ENCODE measurements at regions not wholly inside any gene's neighbourhood (a gene's known extent, or its start where the extent isn't known, plus 50 kb on each side); places are given as distances from the start of the nearest gene placed in this dataset.

DNA sequence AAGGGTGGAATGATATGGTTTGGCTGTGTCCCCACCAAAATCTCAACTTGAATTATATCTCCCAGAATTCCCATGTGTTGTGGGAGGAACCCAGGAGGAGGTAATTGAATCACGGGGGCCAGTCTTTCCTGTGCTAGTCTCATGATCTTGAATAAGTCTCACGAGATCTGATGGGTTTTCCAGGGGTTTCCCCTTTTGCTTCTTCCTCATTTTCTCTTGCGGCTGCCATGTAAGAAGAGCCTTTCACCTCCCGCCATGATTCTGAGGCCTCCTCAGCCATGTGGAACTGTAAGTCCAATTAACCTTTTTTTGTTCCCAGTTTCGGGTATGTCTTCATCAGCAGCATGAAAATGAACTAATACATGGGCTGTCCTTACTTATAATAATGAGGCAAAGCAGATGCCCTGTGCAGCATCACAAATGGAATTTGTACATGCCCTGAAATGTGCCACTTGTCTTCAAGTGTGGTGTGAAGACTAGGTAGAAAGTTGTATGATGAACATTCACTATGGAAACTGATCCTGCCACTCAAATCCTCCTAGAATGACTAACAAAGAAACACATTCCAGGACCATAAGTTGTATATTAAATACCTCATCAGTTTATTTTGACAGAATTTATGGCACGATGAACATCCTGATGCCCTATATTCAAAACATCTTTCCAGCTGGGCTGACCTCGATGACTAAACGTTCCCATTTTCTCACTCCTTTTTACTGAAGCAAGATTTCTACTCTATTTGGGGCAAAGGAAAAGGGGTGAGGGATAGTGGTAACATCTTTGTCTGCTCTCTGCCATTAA, 122.8 kb upstream of the CTTNBP2 start:
- no peaks in the 10 kb centered on the region for H3K9me3 ChIP-seq (ENCODE audit: control insufficient read depth in 2 of 2, low read length in 2 of 2)
- no peaks in the 10 kb centered on the region for H3K4me1 ChIP-seq (ENCODE audit: control insufficient read depth in 2 of 2, insufficient read depth in 2 of 2, low read length in 2 of 2)
- H3K36me3 ChIP-seq (ENCODE audit: control insufficient read depth in 2 of 2, insufficient read depth in 2 of 2, low read length in 2 of 2) = no peaks in the 10 kb centered on the region
- no peaks in the 10 kb centered on the region for H3K27me3 ChIP-seq (ENCODE audit: control insufficient read depth in 2 of 2, insufficient read depth in 2 of 2, low read length in 2 of 2)
- H3K4me3 ChIP-seq (ENCODE audit: low read length in 2 of 2) = no peak overlapping the region
- H3K27ac ChIP-seq (ENCODE audit: low read depth in 2 of 2, low read length in 2 of 2) = no peak overlapping the region
- H3K9ac ChIP-seq (ENCODE audit: low read depth in 1 of 2, low read length in 2 of 2) = no peak overlapping the region

- H3K27ac ChIP-seq (ENCODE audit: low read depth in 2 of 2, low read length in 2 of 2) = no peak overlapping the region
- H3K9ac ChIP-seq (ENCODE audit: low read depth in 1 of 2, low read length in 2 of 2) = no peak overlapping the region
- H3K4me3 ChIP-seq (ENCODE audit: low read length in 2 of 2) = no peak overlapping the region
- H3K4me1 ChIP-seq (ENCODE audit: control insufficient read depth in 2 of 2, insufficient read depth in 2 of 2, low read length in 2 of 2) = no peaks in the 10 kb centered on the region
- H3K27me3 ChIP-seq (ENCODE audit: control insufficient read depth in 2 of 2, insufficient read depth in 2 of 2, low read length in 2 of 2) = no peaks in the 10 kb centered on the region
- no peaks in the 10 kb centered on the region for H3K36me3 ChIP-seq (ENCODE audit: control insufficient read depth in 2 of 2, insufficient read depth in 2 of 2, low read length in 2 of 2)
- H3K9me3 ChIP-seq (ENCODE audit: control insufficient read depth in 2 of 2, low read length in 2 of 2) = no peaks in the 10 kb centered on the region
These were observed 124.9 kb upstream of the CTTNBP2 start for GRCh38 chr7:117997862-117998825.

DNA sequence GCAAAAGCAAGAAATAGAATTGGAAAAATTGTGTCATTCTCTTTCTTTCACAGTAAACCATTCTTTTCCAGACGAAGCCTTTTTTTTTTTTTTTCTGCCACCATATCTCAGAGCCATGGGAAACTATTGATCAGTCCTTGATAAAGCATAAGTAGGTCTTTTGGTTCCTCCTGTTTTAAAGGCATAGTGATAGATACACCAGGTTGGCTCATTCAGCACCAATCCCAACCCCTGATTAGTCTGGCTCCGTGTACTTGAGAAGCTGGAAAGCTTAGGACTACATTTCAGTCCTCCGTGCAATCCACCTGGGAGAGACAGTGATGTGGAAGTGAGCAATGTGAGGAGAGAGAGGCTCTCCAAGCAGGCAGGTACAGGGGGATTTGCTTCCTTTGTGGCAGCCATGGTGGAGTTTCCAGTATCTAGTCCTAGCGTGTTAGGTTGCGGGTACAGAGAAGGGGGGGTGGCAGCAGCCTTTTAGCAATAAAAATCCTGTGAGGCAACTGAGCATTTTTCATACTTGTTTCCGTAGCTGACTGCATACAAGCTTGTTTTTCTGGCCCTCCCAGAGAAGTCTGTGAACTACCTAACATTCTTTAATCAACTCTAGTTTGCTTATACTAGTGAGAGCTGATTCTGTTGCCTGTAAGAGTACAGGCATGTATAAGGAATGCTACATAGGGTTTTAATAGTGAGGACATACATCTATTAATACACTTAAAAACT, 127.4 kb upstream of the CTTNBP2 start:
- no peaks in the 10 kb centered on the region for H3K36me3 ChIP-seq (ENCODE audit: control insufficient read depth in 2 of 2, insufficient read depth in 2 of 2, low read length in 2 of 2)
- H3K4me1 ChIP-seq (ENCODE audit: control insufficient read depth in 2 of 2, insufficient read depth in 2 of 2, low read length in 2 of 2) = no peaks in the 10 kb centered on the region
- no peak overlapping the region for H3K27ac ChIP-seq (ENCODE audit: low read depth in 2 of 2, low read length in 2 of 2)
- H3K9me3 ChIP-seq (ENCODE audit: control insufficient read depth in 2 of 2, low read length in 2 of 2) = no peaks in the 10 kb centered on the region
- no peak overlapping the region for H3K9ac ChIP-seq (ENCODE audit: low read depth in 1 of 2, low read length in 2 of 2)
- no peaks in the 10 kb centered on the region for H3K27me3 ChIP-seq (ENCODE audit: control insufficient read depth in 2 of 2, insufficient read depth in 2 of 2, low read length in 2 of 2)
- no peak overlapping the region for H3K4me3 ChIP-seq (ENCODE audit: low read length in 2 of 2)

DNA sequence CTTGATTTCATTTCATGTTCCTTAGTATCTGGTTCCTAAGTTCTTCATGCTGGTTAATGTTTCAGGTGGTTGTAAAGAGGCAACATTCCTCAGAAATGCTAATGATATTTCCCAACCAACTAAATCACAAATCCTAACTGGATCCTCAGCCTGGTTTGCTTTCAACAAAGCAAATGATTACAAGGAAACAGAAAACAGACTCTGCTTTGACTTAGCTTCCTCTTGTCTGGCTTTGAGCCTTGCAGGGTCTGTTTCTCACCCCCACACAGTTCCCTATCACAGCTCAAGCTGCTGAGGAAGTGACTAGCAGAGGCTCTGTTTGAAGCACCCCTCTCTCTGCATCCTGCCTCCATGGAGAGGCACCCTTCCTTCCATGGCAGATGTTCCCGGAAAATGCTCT, 130.2 kb upstream of the CTTNBP2 start:
- H3K27ac ChIP-seq (ENCODE audit: low read depth in 2 of 2, low read length in 2 of 2) = no peak overlapping the region
- H3K36me3 ChIP-seq (ENCODE audit: control insufficient read depth in 2 of 2, insufficient read depth in 2 of 2, low read length in 2 of 2) = no peaks in the 10 kb centered on the region
- no peak overlapping the region for H3K9ac ChIP-seq (ENCODE audit: low read depth in 1 of 2, low read length in 2 of 2)

GRCh38 chr7:118005026-118005425, 131.8 kb upstream of the CTTNBP2 start:
- H3K36me3 ChIP-seq (ENCODE audit: control insufficient read depth in 2 of 2, insufficient read depth in 2 of 2, low read length in 2 of 2) = no peaks in the 10 kb centered on the region
- H3K27ac ChIP-seq (ENCODE audit: low read depth in 2 of 2, low read length in 2 of 2) = no peak overlapping the region
- no peaks in the 10 kb centered on the region for H3K9me3 ChIP-seq (ENCODE audit: control insufficient read depth in 2 of 2, low read length in 2 of 2)
- H3K27me3 ChIP-seq (ENCODE audit: control insufficient read depth in 2 of 2, insufficient read depth in 2 of 2, low read length in 2 of 2) = no peaks in the 10 kb centered on the region
- H3K4me1 ChIP-seq (ENCODE audit: control insufficient read depth in 2 of 2, insufficient read depth in 2 of 2, low read length in 2 of 2) = no peaks in the 10 kb centered on the region
- H3K4me3 ChIP-seq (ENCODE audit: low read length in 2 of 2) = no peak overlapping the region
- H3K9ac ChIP-seq (ENCODE audit: low read depth in 1 of 2, low read length in 2 of 2) = no peak overlapping the region

More for the DNA sequence above, 130.2 kb upstream of the CTTNBP2 start:
- no peaks in the 10 kb centered on the region for H3K27me3 ChIP-seq (ENCODE audit: control insufficient read depth in 2 of 2, insufficient read depth in 2 of 2, low read length in 2 of 2)
- no peaks in the 10 kb centered on the region for H3K4me1 ChIP-seq (ENCODE audit: control insufficient read depth in 2 of 2, insufficient read depth in 2 of 2, low read length in 2 of 2)
- H3K4me3 ChIP-seq (ENCODE audit: low read length in 2 of 2) = no peak overlapping the region
- no peaks in the 10 kb centered on the region for H3K9me3 ChIP-seq (ENCODE audit: control insufficient read depth in 2 of 2, low read length in 2 of 2)

- Histone ChIP-seq H3K27me3 (ENCODE audit: control insufficient read depth in 2 of 2, insufficient read depth in 2 of 2, low read length in 2 of 2) (no peaks in the 10 kb centered on the region), H3K36me3 (ENCODE audit: control insufficient read depth in 2 of 2, insufficient read depth in 2 of 2, low read length in 2 of 2) (no peaks in the 10 kb centered on the region), H3K9me3 (ENCODE audit: control insufficient read depth in 2 of 2, low read length in 2 of 2) (no peaks in the 10 kb centered on the region), H3K4me1 (ENCODE audit: control insufficient read depth in 2 of 2, insufficient read depth in 2 of 2, low read length in 2 of 2) (no peaks in the 10 kb centered on the region), H3K4me3 (ENCODE audit: low read length in 2 of 2) (no peak overlapping the region), H3K9ac (ENCODE audit: low read depth in 1 of 2, low read length in 2 of 2) (no peak overlapping the region), H3K27ac (ENCODE audit: low read depth in 2 of 2, low read length in 2 of 2) (no peak overlapping the region)
These were observed 133.7 kb upstream of the CTTNBP2 start for GRCh38 chr7:118006979-118007378.

DNA sequence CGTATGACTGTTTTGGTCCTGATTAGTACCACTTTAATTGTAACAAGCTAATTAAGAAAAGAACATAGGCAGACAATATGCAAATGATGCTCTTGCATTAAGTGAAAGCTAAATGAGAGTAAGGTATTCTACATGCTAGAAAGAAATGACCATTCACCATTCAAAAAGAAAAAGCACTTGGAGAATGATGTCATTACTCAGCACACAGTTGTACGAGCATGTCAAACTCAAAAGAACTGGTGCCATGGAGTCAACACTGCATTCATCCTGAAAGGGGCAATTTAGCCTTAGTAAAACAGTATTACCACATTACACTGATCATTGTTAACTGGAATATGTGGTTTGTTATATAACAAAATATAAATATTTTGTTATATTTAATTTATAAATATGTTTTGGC, 136.2 kb upstream of the CTTNBP2 start:
- Histone ChIP-seq H3K27ac (ENCODE audit: low read depth in 2 of 2, low read length in 2 of 2) (no peak overlapping the region), H3K4me3 (ENCODE audit: low read length in 2 of 2) (no peak overlapping the region), H3K4me1 (ENCODE audit: control insufficient read depth in 2 of 2, insufficient read depth in 2 of 2, low read length in 2 of 2) (no peaks in the 10 kb centered on the region), H3K27me3 (ENCODE audit: control insufficient read depth in 2 of 2, insufficient read depth in 2 of 2, low read length in 2 of 2) (no peaks in the 10 kb centered on the region), H3K9ac (ENCODE audit: low read depth in 1 of 2, low read length in 2 of 2) (no peak overlapping the region), H3K9me3 (ENCODE audit: control insufficient read depth in 2 of 2, low read length in 2 of 2) (no peaks in the 10 kb centered on the region), H3K36me3 (ENCODE audit: control insufficient read depth in 2 of 2, insufficient read depth in 2 of 2, low read length in 2 of 2) (no peaks in the 10 kb centered on the region)

DNA sequence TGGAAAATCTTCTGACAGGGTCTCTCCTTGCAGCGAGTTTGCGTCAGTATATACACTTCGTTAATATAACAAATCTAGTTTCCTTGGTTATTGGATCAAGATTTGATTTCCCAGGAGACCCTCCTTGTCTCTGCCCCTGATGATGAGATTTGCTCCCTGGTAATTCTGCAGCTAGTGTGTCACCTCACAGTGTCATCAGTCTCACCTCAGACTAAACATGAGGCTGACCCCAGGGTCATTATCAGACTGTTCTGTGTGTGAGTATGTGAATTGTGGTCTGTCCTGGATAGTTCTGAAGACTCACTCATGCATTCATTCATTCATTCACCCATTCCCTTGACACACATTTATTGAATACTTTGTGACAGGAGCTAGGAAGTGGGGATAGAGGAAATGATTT, 138.4 kb upstream of the CTTNBP2 start:
- Histone ChIP-seq H3K4me3 (ENCODE audit: low read length in 2 of 2) (no peak overlapping the region), H3K4me1 (ENCODE audit: control insufficient read depth in 2 of 2, insufficient read depth in 2 of 2, low read length in 2 of 2) (no peaks in the 10 kb centered on the region), H3K27ac (ENCODE audit: low read depth in 2 of 2, low read length in 2 of 2) (no peak overlapping the region), H3K27me3 (ENCODE audit: control insufficient read depth in 2 of 2, insufficient read depth in 2 of 2, low read length in 2 of 2) (no peaks in the 10 kb centered on the region), H3K9ac (ENCODE audit: low read depth in 1 of 2, low read length in 2 of 2) (no peak overlapping the region), H3K36me3 (ENCODE audit: control insufficient read depth in 2 of 2, insufficient read depth in 2 of 2, low read length in 2 of 2) (no peaks in the 10 kb centered on the region), H3K9me3 (ENCODE audit: control insufficient read depth in 2 of 2, low read length in 2 of 2) (no peaks in the 10 kb centered on the region)

- H3K36me3 ChIP-seq (ENCODE audit: control insufficient read depth in 2 of 2, insufficient read depth in 2 of 2, low read length in 2 of 2) = no peaks in the 10 kb centered on the region
- H3K4me3 ChIP-seq (ENCODE audit: low read length in 2 of 2) = no peak overlapping the region
- H3K9ac ChIP-seq (ENCODE audit: low read depth in 1 of 2, low read length in 2 of 2) = no peak overlapping the region
- no peak overlapping the region for H3K27ac ChIP-seq (ENCODE audit: low read depth in 2 of 2, low read length in 2 of 2)
- no peaks in the 10 kb centered on the region for H3K27me3 ChIP-seq (ENCODE audit: control insufficient read depth in 2 of 2, insufficient read depth in 2 of 2, low read length in 2 of 2)
- H3K9me3 ChIP-seq (ENCODE audit: control insufficient read depth in 2 of 2, low read length in 2 of 2) = no peaks in the 10 kb centered on the region
- no peaks in the 10 kb centered on the region for H3K4me1 ChIP-seq (ENCODE audit: control insufficient read depth in 2 of 2, insufficient read depth in 2 of 2, low read length in 2 of 2)
These were observed 140.2 kb upstream of the CTTNBP2 start for GRCh38 chr7:118013252-118014010.

All from mucosa of rectum (tissue), 2 donors.